Activated naive CD4-positive, alpha-beta T cell treated with anti-CD3 and anti-CD28 coated beads, Interleukin-2, amount 50 U/mL, for 24 hours (primary cell): ENCODE measurements at regions not wholly inside any gene's neighbourhood (a gene's known extent, or its start where the extent isn't known, plus 50 kb on each side); places are given as distances from the start of the nearest gene placed in this dataset.
A peak's percentile ranks its signal among the peaks of the same experiment; 100 is the strongest.
"Not testable (repeated sequence)": the region's sequence is repeated elsewhere in the genome, so short reads cannot be mapped to it uniquely, and the experiment has no call there.

ENCODE experiments used
- H3K27ac Mint-ChIP-seq: one replicate; pipeline ENCODE4 v1.8.0; 2021; ENCODE audit warnings: mild to moderate bottlenecking, mixed read lengths
- H3K27me3 Mint-ChIP-seq: one replicate; pipeline ENCODE4 v1.8.0; 2021; ENCODE audit warnings: mixed read lengths
- H3K36me3 Mint-ChIP-seq: one replicate; pipeline ENCODE4 v1.8.0; 2021; ENCODE audit warnings: mixed read lengths
- H3K4me1 Mint-ChIP-seq: one replicate; pipeline ENCODE4 v1.8.0; 2021; ENCODE audit warnings: mixed read lengths
- H3K4me3 Mint-ChIP-seq: one replicate; pipeline ENCODE4 v1.8.0; 2021; ENCODE audit warnings: mild to moderate bottlenecking, mixed read lengths
- H3K9me3 Mint-ChIP-seq: one replicate; pipeline ENCODE4 v1.8.0; 2021; ENCODE audit warnings: mixed read lengths

- Mint-ChIP-seq H3K27ac (no peak overlapping the region), H3K36me3 (no peaks in the 10 kb centered on the region)
These were observed 257.6 kb downstream of the NFATC2 start for GRCh38 chr20:51284871-51285270.

DNA sequence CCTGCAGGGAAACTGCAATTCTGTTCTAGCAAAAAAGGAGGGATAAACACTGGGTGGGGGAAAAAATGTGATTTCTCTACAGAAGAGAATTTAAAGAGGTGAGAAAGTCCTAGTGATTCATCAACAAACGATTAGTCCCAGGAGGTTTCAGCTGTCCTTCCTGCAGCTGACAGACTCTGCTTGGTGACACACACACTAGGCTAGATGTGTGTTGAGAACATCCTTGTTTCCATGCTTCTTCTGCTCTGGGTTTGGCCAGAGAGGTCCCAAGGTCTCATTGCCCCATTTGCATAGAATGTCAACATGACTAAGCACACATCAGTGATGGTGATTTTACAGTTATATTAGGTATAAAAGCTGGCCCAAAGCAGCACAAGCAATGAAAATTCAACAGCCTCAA, 258.3 kb downstream of the NFATC2 start:
- no peaks in the 10 kb centered on the region for H3K9me3 Mint-ChIP-seq
- H3K4me1 Mint-ChIP-seq, result no peaks in the 10 kb centered on the region
- H3K27me3 Mint-ChIP-seq, result peaks cover 3% of the 10 kb centered on the region
- H3K36me3 Mint-ChIP-seq, result no peaks in the 10 kb centered on the region
- H3K4me3 Mint-ChIP-seq, result no peak overlapping the region
- H3K27ac Mint-ChIP-seq, result no peak overlapping the region

More at GRCh38 chr20:51284871-51285270, 257.6 kb downstream of the NFATC2 start:
- Mint-ChIP-seq H3K27me3 (peaks cover 1% of the 10 kb centered on the region), H3K9me3 (no peaks in the 10 kb centered on the region), H3K4me1 (no peaks in the 10 kb centered on the region), H3K4me3 (no peak overlapping the region)

DNA sequence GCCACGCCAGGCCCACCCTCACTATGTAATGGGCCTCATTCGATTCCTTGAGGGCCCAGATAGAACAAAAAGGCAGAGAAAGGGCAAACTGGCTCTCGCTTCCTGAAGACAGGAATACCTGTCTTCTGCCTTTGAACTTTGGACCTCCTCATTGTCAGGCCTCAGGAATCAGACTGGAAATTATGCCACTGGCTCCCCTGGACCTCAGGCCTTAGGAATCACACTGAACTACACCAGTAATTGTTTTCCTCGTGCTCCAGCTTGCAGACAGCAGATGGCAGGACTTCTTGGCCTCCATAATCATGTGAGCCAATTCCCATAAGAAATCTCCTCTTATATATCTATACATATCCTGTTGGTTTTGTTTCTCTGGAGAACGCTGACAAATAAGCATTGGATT, 258.6 kb upstream of the KCNG1 start:
- no peak overlapping the region for H3K4me3 Mint-ChIP-seq
- no peaks in the 10 kb centered on the region for H3K36me3 Mint-ChIP-seq
- no peak overlapping the region for H3K27ac Mint-ChIP-seq
- H3K9me3 Mint-ChIP-seq, result no peaks in the 10 kb centered on the region
- no peaks in the 10 kb centered on the region for H3K4me1 Mint-ChIP-seq
- peaks cover 8% of the 10 kb centered on the region for H3K27me3 Mint-ChIP-seq

DNA sequence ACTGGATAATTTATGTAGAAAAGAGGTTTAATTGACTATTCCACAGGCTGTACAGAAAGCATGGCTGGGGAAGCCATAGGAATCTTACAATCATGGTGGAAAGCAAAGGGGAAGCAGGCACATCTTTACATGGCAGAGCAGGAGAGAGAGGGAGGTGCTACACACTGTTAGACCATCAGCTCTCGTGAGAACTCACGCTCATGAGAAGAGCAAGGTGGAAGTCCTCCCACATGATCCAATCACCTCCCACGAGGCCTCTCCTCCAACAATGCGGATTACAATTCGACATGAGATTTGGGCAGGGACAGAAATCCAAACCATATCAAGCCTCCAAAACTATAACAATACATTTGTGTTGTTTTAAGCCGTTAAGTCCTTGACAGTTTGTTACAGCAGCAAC, 257.1 kb upstream of the KCNG1 start:
- Mint-ChIP-seq H3K27me3 (peaks cover 12% of the 10 kb centered on the region), H3K4me3 (no peak overlapping the region), H3K36me3 (no peaks in the 10 kb centered on the region), H3K9me3 (no peaks in the 10 kb centered on the region), H3K4me1 (no peaks in the 10 kb centered on the region), H3K27ac (no peak overlapping the region)

DNA sequence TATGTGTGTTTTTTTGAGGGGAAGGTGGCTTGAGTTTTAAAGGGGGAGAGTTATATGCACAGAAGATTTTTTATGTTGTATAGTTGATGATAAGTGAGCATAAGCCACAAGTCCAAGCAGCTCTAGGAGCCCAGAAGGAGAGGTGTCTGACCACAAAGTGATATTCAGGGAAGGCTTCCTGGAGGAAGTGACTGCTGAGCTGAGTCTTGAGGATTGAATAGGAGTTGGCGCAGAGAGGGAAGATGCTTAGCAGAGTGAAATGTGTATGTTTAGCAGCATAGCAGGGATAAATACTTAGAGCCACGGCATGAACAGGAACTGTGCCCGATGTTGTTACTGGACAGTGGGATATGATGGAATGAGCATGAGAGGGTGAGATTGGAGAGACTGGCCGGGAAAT, 255.1 kb upstream of the KCNG1 start:
- no peak overlapping the region for H3K4me3 Mint-ChIP-seq
- no peaks in the 10 kb centered on the region for H3K4me1 Mint-ChIP-seq
- no peak overlapping the region for H3K27ac Mint-ChIP-seq
- H3K9me3 Mint-ChIP-seq, result no peaks in the 10 kb centered on the region
- peaks cover 17% of the 10 kb centered on the region for H3K27me3 Mint-ChIP-seq
- H3K36me3 Mint-ChIP-seq, result no peaks in the 10 kb centered on the region

DNA sequence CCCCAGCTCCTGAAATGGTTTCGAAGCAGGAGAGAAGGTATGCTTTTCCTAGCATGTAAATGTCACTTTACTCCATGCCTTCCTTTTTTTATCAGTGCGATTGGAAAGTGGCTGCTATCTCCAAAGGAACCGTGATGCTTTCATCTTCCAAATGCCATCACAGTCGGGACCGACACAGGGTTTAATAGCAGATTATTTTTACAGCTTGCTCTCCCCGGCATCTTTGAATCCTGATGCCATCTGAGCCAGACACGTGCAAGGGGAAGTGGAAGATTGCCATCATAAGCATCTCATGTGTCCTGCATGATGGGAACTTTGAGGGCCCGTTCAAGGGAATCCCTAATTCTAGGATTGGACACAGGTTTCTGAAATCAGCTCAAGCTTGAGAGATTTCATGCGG, 253.4 kb upstream of the KCNG1 start:
- Mint-ChIP-seq H3K27ac (no peak overlapping the region), H3K4me1 (no peaks in the 10 kb centered on the region), H3K36me3 (no peaks in the 10 kb centered on the region), H3K4me3 (no peak overlapping the region), H3K27me3 (peaks cover 20% of the 10 kb centered on the region), H3K9me3 (no peaks in the 10 kb centered on the region)

DNA sequence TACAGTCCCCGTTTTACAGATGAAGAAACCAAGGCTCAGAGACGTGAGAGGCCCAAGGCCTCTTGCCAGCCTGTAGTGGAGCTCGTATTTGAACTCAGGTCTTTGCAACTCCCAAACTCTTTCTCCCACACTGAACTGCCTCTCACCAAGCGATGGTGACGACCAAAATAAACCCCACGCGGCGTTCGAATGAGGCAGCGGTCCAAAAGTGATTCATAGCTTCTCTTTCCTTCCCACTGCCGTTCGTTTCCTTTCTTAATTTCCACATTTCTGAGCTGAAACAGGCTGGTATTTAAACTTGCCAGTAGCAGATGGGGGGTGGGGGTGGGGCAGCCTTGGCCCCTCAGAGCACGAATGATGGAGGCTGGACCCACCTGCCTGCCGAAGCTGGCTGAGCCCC, 252.9 kb upstream of the KCNG1 start:
- Mint-ChIP-seq H3K4me1 (no peaks in the 10 kb centered on the region), H3K27ac (no peak overlapping the region), H3K9me3 (no peaks in the 10 kb centered on the region), H3K4me3 (no peak overlapping the region), H3K36me3 (no peaks in the 10 kb centered on the region), H3K27me3 (peaks cover 20% of the 10 kb centered on the region)

- peaks cover 3% of the 10 kb centered on the region for H3K9me3 Mint-ChIP-seq
- H3K4me3 Mint-ChIP-seq, result no peak overlapping the region
- H3K27ac Mint-ChIP-seq, result no peak overlapping the region
- peaks cover 23% of the 10 kb centered on the region for H3K27me3 Mint-ChIP-seq
- H3K4me1 Mint-ChIP-seq, result no peaks in the 10 kb centered on the region
- H3K36me3 Mint-ChIP-seq, result no peaks in the 10 kb centered on the region
These were observed 252.3 kb upstream of the KCNG1 start for GRCh38 chr20:51275181-51275580.

GRCh38 chr20:51272401-51272800, 249.5 kb upstream of the KCNG1 start:
- peaks cover 17% of the 10 kb centered on the region for H3K27me3 Mint-ChIP-seq
- no peak overlapping the region for H3K27ac Mint-ChIP-seq
- no peak overlapping the region for H3K4me3 Mint-ChIP-seq
- H3K4me1 Mint-ChIP-seq, result no peaks in the 10 kb centered on the region
- peaks cover 3% of the 10 kb centered on the region for H3K9me3 Mint-ChIP-seq
- H3K36me3 Mint-ChIP-seq, result no peaks in the 10 kb centered on the region

DNA sequence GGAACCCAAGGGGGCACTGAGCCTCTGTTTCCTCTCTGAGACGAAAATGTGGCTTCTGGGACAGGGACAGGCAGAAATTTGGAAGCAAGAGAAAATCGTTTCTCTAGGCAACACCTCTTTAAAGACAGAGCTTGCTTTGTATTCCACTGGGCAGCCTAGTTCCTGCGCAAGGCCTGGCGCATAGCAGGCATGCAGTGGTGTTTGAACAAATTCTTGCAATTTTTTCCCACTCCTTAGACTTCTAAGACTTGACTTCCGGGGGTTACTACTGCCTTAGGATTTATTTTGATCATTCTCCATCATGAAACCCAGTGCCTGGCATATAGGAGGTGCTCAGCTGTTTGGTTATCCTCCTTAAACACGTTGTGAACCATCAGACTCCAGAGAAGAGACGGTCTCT, 249.0 kb upstream of the KCNG1 start:
- Mint-ChIP-seq H3K27me3 (peaks cover 17% of the 10 kb centered on the region), H3K36me3 (no peaks in the 10 kb centered on the region), H3K27ac (peak overlapping the region; percentile 32), H3K9me3 (peaks cover 3% of the 10 kb centered on the region), H3K4me3 (no peak overlapping the region), H3K4me1 (no peaks in the 10 kb centered on the region)

DNA sequence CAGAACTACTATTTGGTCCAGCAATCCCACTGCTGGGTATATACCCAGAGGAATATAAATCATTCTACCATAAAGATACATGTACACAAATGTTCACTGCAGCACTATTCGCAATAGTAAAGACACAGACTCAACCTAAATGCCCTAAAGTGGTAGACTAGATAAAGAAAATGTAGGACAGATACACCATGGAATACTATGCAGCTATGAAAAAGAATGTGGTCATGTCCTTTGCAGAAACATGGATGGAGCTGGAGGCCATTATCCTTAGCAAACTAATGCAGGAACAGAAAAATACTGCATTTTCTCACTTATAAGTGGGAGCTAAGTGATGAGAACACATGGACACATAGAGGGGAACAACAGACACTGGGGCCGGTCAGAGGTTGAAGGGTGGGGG, 248.4 kb upstream of the KCNG1 start:
- not testable (repeated sequence) for H3K36me3 Mint-ChIP-seq, H3K9me3 Mint-ChIP-seq, H3K4me1 Mint-ChIP-seq, H3K27ac Mint-ChIP-seq, H3K4me3 Mint-ChIP-seq
- H3K27me3 Mint-ChIP-seq, result peaks cover 15% of the 10 kb centered on the region

GRCh38 chr20:51269671-51270070, 246.8 kb upstream of the KCNG1 start:
- Mint-ChIP-seq H3K4me1 (no peaks in the 10 kb centered on the region), H3K27ac (no peak overlapping the region), H3K36me3 (no peaks in the 10 kb centered on the region), H3K9me3 (peaks cover 3% of the 10 kb centered on the region), H3K4me3 (no peak overlapping the region), H3K27me3 (peaks cover 10% of the 10 kb centered on the region)

GRCh38 chr20:51267679-51268078, 244.8 kb upstream of the KCNG1 start:
- no peak overlapping the region for H3K27ac Mint-ChIP-seq
- no peak overlapping the region for H3K4me3 Mint-ChIP-seq
- H3K27me3 Mint-ChIP-seq, result peaks cover 4% of the 10 kb centered on the region
- no peaks in the 10 kb centered on the region for H3K4me1 Mint-ChIP-seq
- H3K9me3 Mint-ChIP-seq, result peaks cover 3% of the 10 kb centered on the region
- H3K36me3 Mint-ChIP-seq, result no peaks in the 10 kb centered on the region

DNA sequence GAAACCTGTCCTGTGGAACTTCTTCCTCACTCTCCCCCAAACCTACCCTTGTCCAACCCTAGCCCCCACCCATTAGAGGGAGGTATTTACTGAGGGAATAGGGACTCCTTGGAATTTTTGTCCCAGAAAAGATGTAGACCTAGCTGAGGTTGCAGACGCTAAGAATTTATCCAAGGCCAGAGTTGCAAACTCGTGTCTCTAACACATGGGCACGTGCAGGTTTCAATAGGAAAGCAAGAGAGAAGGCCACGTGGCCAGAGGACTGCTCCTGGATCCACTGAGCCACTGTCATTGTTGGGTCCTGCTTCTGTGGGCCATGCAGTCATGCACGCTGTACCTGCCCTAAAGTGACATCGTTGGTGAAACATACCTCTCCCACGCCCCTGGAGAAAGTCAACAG, 243.4 kb upstream of the KCNG1 start:
- Mint-ChIP-seq H3K4me3 (no peak overlapping the region), H3K27me3 (peaks cover 4% of the 10 kb centered on the region), H3K4me1 (no peaks in the 10 kb centered on the region), H3K27ac (no peak overlapping the region), H3K36me3 (no peaks in the 10 kb centered on the region), H3K9me3 (peaks cover 3% of the 10 kb centered on the region)

DNA sequence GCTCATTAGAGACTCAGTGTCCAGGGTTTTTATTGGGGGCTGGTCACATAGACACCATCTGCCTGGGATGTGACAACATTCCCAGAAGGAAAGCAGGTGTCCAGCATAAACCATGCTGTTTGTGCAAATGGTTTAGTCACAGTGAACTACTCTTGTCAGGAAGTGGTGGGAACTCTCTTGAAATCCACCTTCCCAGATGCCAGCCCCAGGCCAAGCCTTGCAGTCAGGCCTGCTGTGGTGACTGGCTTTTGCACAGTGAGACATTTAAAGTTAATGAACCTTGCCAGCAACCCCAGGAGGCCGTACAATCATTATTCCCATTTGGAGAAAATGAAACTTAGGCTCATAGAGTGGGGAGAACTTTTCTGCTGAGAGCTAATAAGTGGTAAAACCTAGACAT, 242.5 kb upstream of the KCNG1 start:
- Mint-ChIP-seq H3K27me3 (peaks cover 2% of the 10 kb centered on the region), H3K4me3 (no peak overlapping the region), H3K4me1 (no peaks in the 10 kb centered on the region), H3K36me3 (no peaks in the 10 kb centered on the region), H3K27ac (no peak overlapping the region), H3K9me3 (peaks cover 2% of the 10 kb centered on the region)

DNA sequence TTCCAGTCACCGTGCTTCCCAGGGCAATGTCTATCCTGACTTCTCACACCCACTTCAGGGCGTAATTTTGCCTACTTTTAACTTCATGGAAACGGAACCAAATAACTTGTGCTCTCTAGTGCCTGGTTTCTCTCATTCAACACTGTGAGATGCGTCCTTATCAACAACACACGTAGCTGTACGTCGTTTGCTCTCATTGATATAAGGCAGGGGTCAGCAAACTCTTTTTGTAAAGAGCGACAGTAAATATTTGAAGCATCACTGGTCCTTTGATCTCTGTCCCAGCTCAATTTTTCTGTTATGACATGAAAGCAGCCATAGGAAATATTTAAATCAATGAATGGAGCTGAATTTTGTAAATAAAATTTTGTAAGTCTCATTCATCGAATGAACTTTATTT, 239.3 kb upstream of the KCNG1 start:
- Mint-ChIP-seq H3K4me1 (no peaks in the 10 kb centered on the region), H3K9me3 (no peaks in the 10 kb centered on the region), H3K4me3 (no peak overlapping the region), H3K27me3 (peaks cover 4% of the 10 kb centered on the region), H3K36me3 (no peaks in the 10 kb centered on the region), H3K27ac (no peak overlapping the region)

DNA sequence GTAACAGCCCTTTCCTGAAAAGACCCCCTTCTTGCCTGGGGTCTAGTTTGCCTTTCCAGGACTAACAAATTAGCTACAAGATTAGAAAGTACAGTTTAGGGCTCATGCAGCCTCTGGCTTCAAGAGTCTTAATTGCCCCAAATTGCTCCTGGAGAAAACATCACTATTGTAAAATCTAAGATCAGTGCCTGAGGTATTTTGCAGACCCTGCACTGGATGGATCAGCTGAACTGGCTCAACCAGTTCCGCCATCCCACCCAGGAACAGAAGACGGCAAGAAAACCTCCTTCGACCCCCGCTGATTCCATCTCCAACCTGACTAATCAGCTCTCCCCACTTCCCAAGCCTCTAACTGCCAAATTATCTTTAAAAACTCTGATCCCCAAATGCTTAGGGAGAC, 236.5 kb upstream of the KCNG1 start:
- no peaks in the 10 kb centered on the region for H3K9me3 Mint-ChIP-seq
- no peaks in the 10 kb centered on the region for H3K4me1 Mint-ChIP-seq
- H3K27ac Mint-ChIP-seq, result no peak overlapping the region
- no peaks in the 10 kb centered on the region for H3K36me3 Mint-ChIP-seq
- no peak overlapping the region for H3K4me3 Mint-ChIP-seq
- H3K27me3 Mint-ChIP-seq, result peaks cover 8% of the 10 kb centered on the region
